ENCODE measurements at regions not wholly inside any gene's neighbourhood (a gene's known extent, or its start where the extent isn't known, plus 50 kb on each side); places are given as distances from the start of the nearest gene placed in this dataset.
A peak's percentile ranks its signal among the peaks of the same experiment; 100 is the strongest.

- DNase-seq (ENCODE audit: low read depth in 1 of 2, low spot score in 2 of 2) (no peak), FAIRE-seq (no peak)
- ChIA-PET CTCF (ENCODE audit: partially characterized antibody) (interaction anchor here (0.9 kb wide), 1 partner anchor 9 kb away, joined by 3 read pairs; no protein-coding TSS in a partner anchor), POLR2A (ENCODE audit: partially characterized antibody) (no interaction called here)
- no peaks in the 10 kb centered on the region for H3K36me3 ChIP-seq (ENCODE audit: control insufficient read depth in 2 of 4, insufficient read depth in 4 of 4, low read length in 3 of 4)
- H3K23me2 ChIP-seq (ENCODE audit: low read depth, low read length) = no peaks in the 10 kb centered on the region
- no peaks in the 10 kb centered on the region for H3K9me3 ChIP-seq (ENCODE audit: insufficient read depth in 2 of 2, low read depth in 1 of 2, low read length in 1 of 2)
- H2BK12ac ChIP-seq (ENCODE audit: low read depth, low read length) = 0 out of 2 replicates have a peak overlapping the region, but pooled peaks have one; percentile 27
- no peak overlapping the region for H3K56ac ChIP-seq (replicated peaks; ENCODE audit: insufficient read length, low read depth, low read length)
- no peak overlapping the region for H3K18ac ChIP-seq (ENCODE audit: extremely low read depth, low read length)
- no peaks in the 10 kb centered on the region for H3K27me3 ChIP-seq (replicated peaks in 1 of 4; ENCODE audit: control insufficient read depth in 3 of 4, extremely low read depth in 1 of 4, insufficient read depth in 3 of 4, low read length in 3 of 4)
- H2BK120ac ChIP-seq (replicated peaks; ENCODE audit: low read depth, low read length) = no peak overlapping the region
- H3K4ac ChIP-seq (replicated peaks; ENCODE audit: insufficient read length, low read depth, low read length) = no peak overlapping the region
- H2BK20ac ChIP-seq (ENCODE audit: low read length) = no peak overlapping the region
- H3K4me2 ChIP-seq (ENCODE audit: insufficient read depth in 1 of 2, low read depth in 2 of 2, low read length in 2 of 2) = no peak overlapping the region
- H3K79me1 ChIP-seq (ENCODE audit: low read depth, low read length) = no peaks in the 10 kb centered on the region
- no peak overlapping the region for H4K8ac ChIP-seq (ENCODE audit: extremely low read depth, insufficient read depth, low read length)
- no peak overlapping the region for H2AK5ac ChIP-seq (ENCODE audit: low read depth, low read length)
- H2BK15ac ChIP-seq (ENCODE audit: low read length) = no peak overlapping the region
- H2BK5ac ChIP-seq (ENCODE audit: low read depth, low read length) = no peak overlapping the region
- H3K4me3 ChIP-seq (ENCODE audit: extremely low read depth in 1 of 4, insufficient read depth in 2 of 4, low read depth in 3 of 4, low read length in 4 of 4) = no peak overlapping the region
- no peaks in the 10 kb centered on the region for H3K4me1 ChIP-seq (replicated peaks in 1 of 4; ENCODE audit: control insufficient read depth in 3 of 4, insufficient read depth in 4 of 4, low read length in 3 of 4)
- H2AFZ ChIP-seq (ENCODE audit: low read length) = no peak overlapping the region
- no peaks in the 10 kb centered on the region for H4K20me1 ChIP-seq (replicated peaks in 1 of 2; ENCODE audit: control insufficient read depth in 1 of 2, insufficient read depth in 2 of 2, low read length in 2 of 2)
- no peak overlapping the region for H3K9ac ChIP-seq (replicated peaks in 1 of 4; ENCODE audit: extremely low read depth in 1 of 4, low read depth in 3 of 4, low read length in 3 of 4)
- no peaks in the 10 kb centered on the region for H3K79me2 ChIP-seq (ENCODE audit: control insufficient read depth in 1 of 2, insufficient read depth in 2 of 2, low read length in 2 of 2)
- H3K27ac ChIP-seq (ENCODE audit: low read depth, low read length) = no peak overlapping the region
- H3K14ac ChIP-seq (ENCODE audit: insufficient read length) = no peak overlapping the region
- H4K91ac ChIP-seq (replicated peaks; ENCODE audit: insufficient read length, low read length) = no peak overlapping the region
- 61% methylated on average over 1 of the region's 1 CpG; no CpG with 5 or more reads in 1 of the 2 experiments for WGBS, 2 experiments (ENCODE audit: extremely low coverage in 1 of 2, insufficient coverage in 1 of 2, insufficient read length in 1 of 2, insufficient replicate concordance in 2 of 2, low coverage in 1 of 2, low lambda C conversion rate in 2 of 2, missing lambda C conversion rate in 1 of 2)
- H4K5ac ChIP-seq (ENCODE audit: insufficient read length, low read depth, low read length) = no peak overlapping the region
- no peak overlapping the region for H3K23ac ChIP-seq (ENCODE audit: insufficient read length)
- TF ChIP-seq NRF1 (IDR thresholded peaks at IDR 0.05; ENCODE audit: low read depth, low read length) (no peak), EGR1 (IDR thresholded peaks at IDR 0.05; ENCODE audit: borderline replicate concordance, low read depth, low read length) (no peak), JUND (IDR thresholded peaks at IDR 0.05; ENCODE audit: low read length) (no peak), E2F6 (IDR thresholded peaks at IDR 0.05) (no peak), BCL11A (IDR thresholded peaks at IDR 0.05; ENCODE audit: low read depth in 2 of 2, low read length in 2 of 2) (no peak), KDM1A (IDR thresholded peaks at IDR 0.05; ENCODE audit: borderline replicate concordance, low read length) (no peak), EZH2 (IDR thresholded peaks at IDR 0.05; ENCODE audit: low read depth, low read length, severe bottlenecking) (no peak)
These were observed 85.0 kb upstream of the CPEB2 start for GRCh38 chr4:14917298-14917633.

Measured in H1 (cell line).